Heart left ventricle (tissue), 13 donors: ENCODE measurements at regions not wholly inside any gene's neighbourhood (a gene's known extent, or its start where the extent isn't known, plus 50 kb on each side); places are given as distances from the start of the nearest gene placed in this dataset.

Experiments
- CTCF ChIP-seq, 12 donors: fragments of 200-600 bp; sonication (generic) in 4 of 12; IDR thresholded peaks; one replicate each; pipeline versions ENCODE4 v1.5.0 to v1.8.0; 2018 to 2022; ENCODE audit warnings: antibody characterized with exemption in 12 of 12, mild to moderate bottlenecking in 5 of 12
- POLR2A ChIP-seq, 2 donors: fragments of 450-650 bp; IDR thresholded peaks; one replicate each; pipeline ENCODE4 v1.6.1; 2017; ENCODE audit warnings: antibody characterized with exemption in 2 of 2, mild to moderate bottlenecking in 2 of 2, moderate library complexity in 2 of 2
- donor health status: ischemic (EF 13 %, LVEDD 7.1; RV severe dilation, severe dysfunction).
- donor health status: DM: no; HTN: yes; CAD: no.
- donor health status: DM: no; HTN: no; CAD: no.
- donor health status: ischemic (EF 25% LVEDD 6.9; RV normal size, moderate dysfunction).
- donor health status: ischemic (EF 25% LVEDD 5.7; RV mildly dilated, moderate dysfunction).
- donor health status: ischemic (EF 35%, LVEDD 5.7; RV mildly dilated, moderate dysfunction).
- donor health status: nonischemic (EF 11% LVEDD 7.7; RV severe dilation, severe dysfunction).
- donor health status: DM: yes; HTN: yes; CAD: no.
- donor health status: PGD.
- donor health status: ischemic (EF 29% LVEDD 5.4; RV normal size, mild dysfunction).
- donor health status: nonischemic (EF 23%, LVEDD 6.1; RV moderate dilation, normal function).

DNA sequence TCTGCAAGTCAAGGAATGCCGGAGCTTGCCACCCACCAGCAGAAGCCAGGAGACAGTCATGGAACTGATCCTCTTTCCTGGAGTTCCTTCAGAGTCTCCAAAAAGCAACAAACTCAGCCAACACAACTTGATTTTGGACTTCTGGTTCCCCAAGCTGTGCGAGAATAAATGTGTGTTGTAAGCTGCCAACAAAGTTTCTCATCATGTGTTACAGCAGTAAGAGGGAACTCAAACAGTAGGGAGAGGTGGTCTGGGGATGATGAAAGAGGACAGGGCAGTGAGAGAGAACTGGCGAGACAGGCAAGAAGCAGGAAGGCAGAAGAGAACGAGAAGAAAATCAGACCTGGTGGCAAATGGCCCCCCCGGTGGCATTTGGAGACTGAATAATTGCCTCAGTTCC lies 204.9 kb downstream of the MAF start:
- TF ChIP-seq CTCF (IDR thresholded peaks at IDR 0.05) (no peak), POLR2A (IDR thresholded peaks at IDR 0.05) (no peak)
